ENCODE measurements at regions not wholly inside any gene's neighbourhood (a gene's known extent, or its start where the extent isn't known, plus 50 kb on each side); places are given as distances from the start of the nearest gene placed in this dataset.
"Not testable (repeated sequence)": the region's sequence is repeated elsewhere in the genome, so short reads cannot be mapped to it uniquely, and the experiment has no call there.

GRCh38 chr4:128566693-128567092 is 242.8 kb upstream of the JADE1 start:
- DNase-seq (ENCODE audit: low spot score) = no peak

GRCh38 chr4:128565565-128566186 is 243.8 kb upstream of the JADE1 start:
- DNase-seq (ENCODE audit: low spot score) = no peak

GRCh38 chr4:128565054-128565453 is 244.4 kb upstream of the JADE1 start:
- DNase-seq (ENCODE audit: low spot score) = no peak

- no peak for DNase-seq (ENCODE audit: low spot score)
These were observed 245.3 kb upstream of the JADE1 start for GRCh38 chr4:128564081-128564630.

- DNase-seq (ENCODE audit: low spot score) = no peak
These were observed 248.6 kb upstream of the JADE1 start for GRCh38 chr4:128560754-128561495.

- DNase-seq (ENCODE audit: low spot score) = no peak
These were observed 250.4 kb upstream of the JADE1 start for GRCh38 chr4:128558896-128559679.

- no peak for DNase-seq (ENCODE audit: low spot score)
These were observed 252.7 kb upstream of the JADE1 start for GRCh38 chr4:128556756-128557155.

GRCh38 chr4:128553686-128554515 is 255.6 kb upstream of the JADE1 start:
- no peak for DNase-seq (ENCODE audit: low spot score)

GRCh38 chr4:128552586-128552907 is 257.0 kb upstream of the JADE1 start:
- no peak for DNase-seq (ENCODE audit: low spot score)

GRCh38 chr4:128551280-128551679 is 258.2 kb upstream of the JADE1 start:
- DNase-seq (ENCODE audit: low spot score) = no peak

GRCh38 chr4:128550060-128550459 is 259.4 kb upstream of the JADE1 start:
- DNase-seq (ENCODE audit: low spot score) = no peak

- no peak for DNase-seq (ENCODE audit: low spot score)
These were observed 259.9 kb upstream of the JADE1 start for GRCh38 chr4:128549636-128550035.

GRCh38 chr4:128548381-128548780 is 260.8 kb upstream of the PGRMC2 start:
- no peak for DNase-seq (ENCODE audit: low spot score)

- no peak for DNase-seq (ENCODE audit: low spot score)
These were observed 256.7 kb upstream of the PGRMC2 start for GRCh38 chr4:128544272-128544671.

- DNase-seq (ENCODE audit: low spot score) = no peak
These were observed 256.1 kb upstream of the PGRMC2 start for GRCh38 chr4:128543696-128544095.

- DNase-seq (ENCODE audit: low spot score) = no peak
These were observed 254.4 kb upstream of the PGRMC2 start for GRCh38 chr4:128542047-128542446.

GRCh38 chr4:128540122-128540521 is 252.5 kb upstream of the PGRMC2 start:
- no peak for DNase-seq (ENCODE audit: low spot score)

GRCh38 chr4:128538111-128538882 is 250.7 kb upstream of the PGRMC2 start:
- no peak for DNase-seq (ENCODE audit: low spot score)

GRCh38 chr4:128536746-128537145 is 249.1 kb upstream of the PGRMC2 start:
- no peak for DNase-seq (ENCODE audit: low spot score)

- DNase-seq (ENCODE audit: low spot score) = not testable (repeated sequence)
These were observed 247.9 kb upstream of the PGRMC2 start for GRCh38 chr4:128535510-128535909.
